GM23338 (cell line): ENCODE measurements at regions not wholly inside any gene's neighbourhood (a gene's known extent, or its start where the extent isn't known, plus 50 kb on each side); places are given as distances from the start of the nearest gene placed in this dataset.

Source experiments
- ATAC-seq: fragments of 200-7000 bp; cut with Tn5 transposase; 3 replicates; pipeline ENCODE4 v1.9.1; 2020
- DNase-seq: peaks from one replicate; pipeline ENCODE4 v3.0.0-alpha.2; 2015; ENCODE audit warnings: low spot score
- H2AFZ ChIP-seq: fragments of 200-600 bp; sonication (generic); 2 replicates; pipeline ENCODE4 v1.8.0; 2016; ENCODE audit warnings: antibody characterized with exemption, mild to moderate bottlenecking, moderate library complexity
- H3F3A ChIP-seq: fragments of 200-600 bp; sonication (generic); replicated peaks from 2 replicates; pipeline ENCODE4 v1.8.0; 2017; ENCODE audit warnings: antibody characterized with exemption, mixed run types, low read depth
- H3K27ac ChIP-seq: fragments of 200-600 bp; sonication (generic); 2 replicates; pipeline ENCODE4 v1.6.1; 2016; ENCODE audit warnings: low read depth
- H3K27me3 ChIP-seq: fragments of 200-600 bp; sonication (generic); 2 replicates; pipeline ENCODE4 v1.8.0; 2016; ENCODE audit warnings: mild to moderate bottlenecking, mixed run types, moderate library complexity; ENCODE audit not compliant: insufficient read depth
- H3K36me3 ChIP-seq: fragments of 200-600 bp; sonication (generic); 2 replicates; pipeline ENCODE4 v1.8.0; 2016; ENCODE audit warnings: mild to moderate bottlenecking; ENCODE audit not compliant: insufficient read depth
- H3K4me1 ChIP-seq: fragments of 200-600 bp; sonication (generic); 2 replicates; pipeline ENCODE4 v1.8.0; 2016; ENCODE audit warnings: mild to moderate bottlenecking, moderate library complexity; ENCODE audit not compliant: insufficient read depth
- H3K4me2 ChIP-seq: fragments of 200-600 bp; sonication (generic); 2 replicates; pipeline ENCODE4 v1.7.1; 2017; ENCODE audit warnings: mixed run types
- H3K4me3 ChIP-seq: fragments of 200-600 bp; sonication (generic); 2 replicates; pipeline ENCODE4 v1.6.1; 2016; ENCODE audit warnings: mixed run types
- H3K79me2 ChIP-seq: fragments of 200-600 bp; sonication (generic); replicated peaks from 2 replicates; pipeline ENCODE4 v1.8.0; 2017; ENCODE audit warnings: mild to moderate bottlenecking; ENCODE audit not compliant: insufficient read depth
- H3K9me2 ChIP-seq: fragments of 200-600 bp; sonication (generic); 2 replicates; pipeline ENCODE4 v1.8.0; 2017; ENCODE audit not compliant: insufficient read depth
- H4K20me1 ChIP-seq: fragments of 200-600 bp; sonication (generic); replicated peaks from 2 replicates; pipeline ENCODE4 v1.8.0; 2017; ENCODE audit warnings: mild to moderate bottlenecking; ENCODE audit not compliant: insufficient read depth
- H3K27ac Mint-ChIP-seq: 2 replicates; pipeline ENCODE4 v1.8.0; 2020; ENCODE audit warnings: inconsistent platforms, mild to moderate bottlenecking, moderate library complexity, mixed read lengths
- H3K27me3 Mint-ChIP-seq: 3 replicates; pipeline ENCODE4 v1.8.0; 2022; ENCODE audit warnings: low read depth, mild to moderate bottlenecking, moderate library complexity, mixed read lengths, inconsistent platforms; ENCODE audit not compliant: insufficient read depth, poor library complexity
- H3K36me3 Mint-ChIP-seq: 3 replicates; pipeline ENCODE4 v1.8.0; 2021; ENCODE audit warnings: low read depth, mild to moderate bottlenecking, inconsistent platforms, moderate library complexity, mixed read lengths
- H3K4me1 Mint-ChIP-seq: 3 replicates; pipeline ENCODE4 v1.8.0; 2020; ENCODE audit warnings: mild to moderate bottlenecking, inconsistent platforms, mixed read lengths
- H3K4me3 Mint-ChIP-seq: 3 replicates; pipeline ENCODE4 v1.8.0; 2021; ENCODE audit warnings: moderate library complexity, mild to moderate bottlenecking, inconsistent platforms, mixed read lengths
- H3K9me3 Mint-ChIP-seq: 3 replicates; pipeline ENCODE4 v1.8.0; 2020; ENCODE audit warnings: moderate library complexity, mild to moderate bottlenecking, inconsistent platforms, mixed read lengths
- CREB1 ChIP-seq: fragments of 250-450 bp; sonication (Bioruptor Pico); IDR thresholded peaks from 2 replicates; pipeline ENCODE4 v1.5.0; 2020; ENCODE audit warnings: low read depth, mild to moderate bottlenecking, moderate library complexity
- CTCF ChIP-seq, 2 experiments: fragments of 200-600 bp in 1 of 2; sonication (generic) in 1 of 2; conservative IDR thresholded peaks; 2 replicates each; pipeline versions ENCODE4 v1.5.1 to v1.6.1; 2016 to 2017; ENCODE audit warnings: antibody characterized with exemption in 2 of 2, low read depth in 2 of 2, mild to moderate bottlenecking in 2 of 2, moderate library complexity in 1 of 2
- EZH2phosphoT487 ChIP-seq: fragments of 200-600 bp; sonication (generic); IDR thresholded peaks from one replicate; pipeline ENCODE4 v1.8.1; 2018; ENCODE audit warnings: antibody characterized with exemption; ENCODE audit not compliant: unreplicated experiment
- JUNB ChIP-seq: IDR thresholded peaks from one replicate; pipeline ENCODE4 v1.6.1; 2016; ENCODE audit warnings: antibody characterized with exemption; ENCODE audit not compliant: unreplicated experiment
- NANOG ChIP-seq: IDR thresholded peaks from 2 replicates; pipeline ENCODE4 v1.6.1; 2016; ENCODE audit warnings: antibody characterized with exemption, borderline replicate concordance
- REST ChIP-seq: IDR thresholded peaks from one replicate; pipeline ENCODE4 v1.6.1; 2018; ENCODE audit warnings: antibody characterized with exemption; ENCODE audit not compliant: unreplicated experiment
- STAT1 ChIP-seq: IDR thresholded peaks from one replicate; pipeline ENCODE4 v1.6.1; 2016; ENCODE audit warnings: antibody characterized with exemption; ENCODE audit not compliant: unreplicated experiment

DNA sequence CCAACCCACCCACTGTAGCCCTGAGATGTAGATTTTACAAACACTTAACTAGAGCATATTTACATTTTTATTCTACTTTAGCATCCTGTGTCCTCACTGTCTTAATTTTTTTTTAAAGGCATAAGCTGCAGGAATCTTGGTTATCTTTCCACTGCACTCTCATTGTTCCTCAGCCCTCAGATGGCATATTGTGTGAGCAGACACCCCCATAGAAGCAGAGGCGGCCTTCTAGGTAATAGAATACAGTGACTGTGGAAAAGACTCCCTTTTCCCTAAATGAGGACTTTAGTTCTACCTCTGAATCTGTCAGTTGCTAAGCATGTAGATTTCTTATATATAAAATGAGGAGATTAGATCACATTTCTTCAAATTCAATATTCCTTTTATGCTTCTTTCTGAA lies 543.5 kb upstream of the SPHKAP start:
- H3K9me3 Mint-ChIP-seq, result no peaks in the 10 kb centered on the region; the same call in 2 of the 3 replicates
- no peaks in the 10 kb centered on the region for H3K9me2 ChIP-seq
- H3K27ac Mint-ChIP-seq, result no peak overlapping the region
- no peak overlapping the region for H3K27ac ChIP-seq
- H3K79me2 ChIP-seq, result no peaks in the 10 kb centered on the region
- H3K36me3 Mint-ChIP-seq, result no peaks in the 10 kb centered on the region
- H3F3A ChIP-seq, result no peaks in the 10 kb centered on the region
- no peak overlapping the region for H3K4me2 ChIP-seq
- no peak overlapping the region for H3K4me3 ChIP-seq
- H3K4me1 Mint-ChIP-seq, result 0 out of 3 replicates have a peak, but pooled peaks cover 2% of the 10 kb centered on the region
- no peaks in the 10 kb centered on the region for H3K4me1 ChIP-seq
- TF ChIP-seq REST (no peak), STAT1 (no peak)
- no peak overlapping the region for H2AFZ ChIP-seq
- H3K27me3 ChIP-seq, result no peaks in the 10 kb centered on the region
- no peaks in the 10 kb centered on the region for H4K20me1 ChIP-seq
- ATAC-seq (no peak), DNase-seq (no peak)
- H3K27me3 Mint-ChIP-seq, result no peaks in the 10 kb centered on the region
- H3K4me3 Mint-ChIP-seq, result no peak overlapping the region
- H3K36me3 ChIP-seq, result no peaks in the 10 kb centered on the region

DNA sequence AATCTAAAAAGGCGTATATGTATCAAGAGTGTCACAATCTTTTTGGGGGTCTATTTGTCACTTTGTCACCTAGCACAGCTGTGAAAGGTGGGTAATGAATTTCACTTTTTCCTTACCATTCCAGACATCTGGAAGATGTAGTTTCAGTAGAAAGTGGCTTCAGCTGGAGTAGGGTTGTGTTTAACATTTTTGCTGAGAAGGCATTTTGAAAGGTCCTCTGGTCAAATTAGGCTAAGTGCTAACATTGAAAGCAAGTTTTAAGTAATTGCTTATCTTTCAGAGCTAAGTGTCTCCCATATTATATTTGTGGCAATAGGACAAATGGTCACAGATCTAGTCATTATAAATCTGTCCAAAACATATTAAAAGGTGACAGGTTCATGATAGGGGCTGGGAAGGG lies 542.1 kb upstream of the SPHKAP start:
- TF ChIP-seq CTCF (conservative IDR thresholded peaks at IDR 0.05; ENCODE audit: low read depth in 2 of 2) (no peak), CREB1 (CRISPR knock-in tag) (no peak), JUNB (no peak), REST (no peak), EZH2phosphoT487 (no peak), NANOG (no peak), STAT1 (no peak)
- Mint-ChIP-seq H3K27ac (no peak overlapping the region), H3K4me1 (no peaks in the 10 kb centered on the region), H3K27me3 (no peaks in the 10 kb centered on the region), H3K36me3 (no peaks in the 10 kb centered on the region), H3K4me3 (no peak overlapping the region), H3K9me3 (no peaks in the 10 kb centered on the region; the same call in 2 of the 3 replicates)
- no peak for ATAC-seq
- no peak overlapping the region for H3K27ac ChIP-seq
- H3K4me3 ChIP-seq, result no peak overlapping the region
- H3K4me2 ChIP-seq, result no peak overlapping the region
- H3K4me1 ChIP-seq, result no peaks in the 10 kb centered on the region
- H3K9me2 ChIP-seq, result no peaks in the 10 kb centered on the region
- H3K36me3 ChIP-seq, result no peaks in the 10 kb centered on the region
- H4K20me1 ChIP-seq, result no peaks in the 10 kb centered on the region
- no peaks in the 10 kb centered on the region for H3K79me2 ChIP-seq
- H2AFZ ChIP-seq, result no peak overlapping the region
- no peaks in the 10 kb centered on the region for H3F3A ChIP-seq
- no peaks in the 10 kb centered on the region for H3K27me3 ChIP-seq
- DNase-seq, result no peak
